DLD1 (cell line): ENCODE measurements at regions not wholly inside any gene's neighbourhood (a gene's known extent, or its start where the extent isn't known, plus 50 kb on each side); places are given as distances from the start of the nearest gene placed in this dataset.

Experiments used
- in situ Hi-C: cut with HindIII; loops from 2 replicates; pipeline ENCODE4 v1.10.0; 2017; ENCODE audit warnings: low sequenced_read_pairs

DNA sequence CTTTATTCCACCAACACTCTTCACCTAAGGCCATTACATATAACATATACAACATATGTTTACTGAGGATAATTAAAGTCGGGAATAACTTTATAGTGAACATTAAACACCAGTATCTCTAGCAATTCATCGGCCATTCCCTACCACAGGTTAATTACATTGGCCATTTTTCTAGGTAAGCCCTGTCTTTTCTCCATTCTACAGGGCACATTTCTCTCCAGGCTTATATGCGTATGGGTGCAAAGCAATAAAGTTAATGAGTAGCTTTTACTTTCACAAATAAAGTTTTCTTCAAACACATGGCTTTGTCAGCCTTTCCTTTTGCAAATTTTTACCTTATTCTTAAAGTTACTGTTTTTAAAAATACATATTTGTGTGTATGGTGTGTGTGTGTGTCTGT is 111.9 kb upstream of the IQCM start:
- in situ Hi-C loops, result no loop called here

GRCh38 chr4:149928507-149928906 is 112.9 kb upstream of the IQCM start:
- in situ Hi-C loops, result no loop called here

DNA sequence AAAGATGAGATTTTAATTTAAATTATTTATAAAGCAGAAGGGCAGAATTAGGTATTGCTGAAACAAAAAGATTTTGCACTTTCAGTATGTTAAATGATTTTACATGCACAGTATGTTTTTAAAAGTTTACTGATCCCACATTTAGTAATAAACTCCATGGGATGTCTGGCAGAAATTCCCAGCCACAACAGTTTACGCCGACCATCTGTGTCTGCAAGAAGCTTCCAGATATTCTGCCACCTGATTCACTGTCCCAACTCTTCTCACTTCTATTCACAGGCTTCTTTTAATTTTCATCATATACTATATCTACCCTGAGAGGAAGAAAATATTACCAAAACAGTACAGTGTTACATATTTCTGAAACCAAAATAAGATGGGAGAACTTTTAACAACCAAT is 115.8 kb upstream of the IQCM start:
- in situ Hi-C loops, result no loop called here

GRCh38 chr4:149932188-149932587 is 116.5 kb upstream of the IQCM start:
- in situ Hi-C loops, result no loop called here

- in situ Hi-C loops, result no loop called here
These were observed 117.5 kb upstream of the IQCM start for GRCh38 chr4:149933120-149933519.

GRCh38 chr4:149933883-149934282 is 118.2 kb upstream of the IQCM start:
- in situ Hi-C loops, result no loop called here

DNA sequence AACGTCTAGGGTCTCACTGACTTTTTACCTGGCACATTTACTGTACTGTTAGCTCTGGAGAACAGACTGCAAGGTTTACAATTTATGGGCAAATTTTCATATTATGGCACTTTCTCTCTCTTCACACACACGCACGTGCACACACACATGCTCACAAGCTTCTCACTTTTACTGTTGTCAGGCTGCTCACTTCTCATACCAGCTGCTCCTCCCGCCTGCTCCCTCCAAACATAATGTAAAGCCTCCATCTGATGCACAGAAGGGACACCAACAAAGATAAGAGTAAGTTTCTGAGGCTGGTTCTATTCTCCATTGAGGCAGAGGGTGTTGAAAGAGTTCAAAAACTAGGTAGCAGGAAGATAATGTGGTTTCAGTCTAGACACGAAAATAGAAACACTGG is 128.9 kb upstream of the DCLK2 start:
- in situ Hi-C loops, result no loop called here

GRCh38 chr4:149951152-149951900 is 126.9 kb upstream of the DCLK2 start:
- in situ Hi-C loops, result no loop called here

GRCh38 chr4:149952101-149952500 is 126.1 kb upstream of the DCLK2 start:
- in situ Hi-C loops, result no loop called here

- in situ Hi-C loops, result no loop called here
These were observed 125.5 kb upstream of the DCLK2 start for GRCh38 chr4:149952716-149953115.

GRCh38 chr4:149955780-149956390 is 122.4 kb upstream of the DCLK2 start:
- in situ Hi-C loops, result no loop called here

- in situ Hi-C loops, result no loop called here
These were observed 121.6 kb upstream of the DCLK2 start for GRCh38 chr4:149956678-149957077.

DNA sequence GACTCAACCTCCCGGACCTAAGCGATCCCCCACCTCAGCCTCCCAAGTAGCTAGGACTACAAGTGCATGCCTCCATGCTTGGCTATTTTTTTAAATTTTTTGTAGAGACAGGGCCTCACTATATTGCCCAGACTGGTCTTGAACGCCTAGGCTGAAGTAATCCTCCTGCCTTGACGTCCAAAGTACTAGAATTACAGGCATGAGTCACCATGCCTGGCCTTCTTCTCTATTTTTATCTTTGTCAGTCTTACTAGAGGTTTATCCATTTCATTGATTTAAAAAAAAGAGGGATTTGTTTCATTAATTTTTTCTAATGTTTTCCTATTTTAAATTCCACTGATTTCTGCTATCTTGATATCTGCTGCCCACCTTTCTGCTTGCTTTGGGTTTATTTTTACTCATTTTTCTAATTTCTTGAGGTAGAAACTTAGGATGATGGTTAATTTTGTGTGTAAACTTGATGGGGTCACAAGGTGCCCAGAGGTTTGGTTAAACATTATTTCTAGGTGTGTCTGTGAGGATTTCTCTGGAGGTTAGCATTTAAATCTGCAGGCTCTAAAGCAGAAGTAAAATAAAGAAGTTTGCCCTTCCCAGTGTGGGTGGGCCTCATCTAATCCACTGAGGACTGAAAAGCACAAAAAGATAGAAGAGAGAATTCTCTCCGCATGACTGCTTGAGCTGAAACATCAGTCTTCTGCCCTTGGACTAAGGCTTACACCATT is 116.2 kb upstream of the DCLK2 start:
- in situ Hi-C loops, result no loop called here

GRCh38 chr4:149964001-149964796 is 114.0 kb upstream of the DCLK2 start:
- in situ Hi-C loops, result no loop called here

- in situ Hi-C loops, result no loop called here
These were observed 113.0 kb upstream of the DCLK2 start for GRCh38 chr4:149965206-149965605.

- in situ Hi-C loops, result no loop called here
These were observed 105.8 kb upstream of the DCLK2 start for GRCh38 chr4:149972407-149972806.

- in situ Hi-C loops, result no loop called here
These were observed 105.1 kb upstream of the DCLK2 start for GRCh38 chr4:149973181-149973580.

- in situ Hi-C loops, result loop anchor here (25.0 kb wide), 1 partner anchor 237 kb away; no protein-coding TSS in a partner anchor
These were observed 103.1 kb upstream of the DCLK2 start for GRCh38 chr4:149975172-149975571.

- in situ Hi-C loops, result loop anchor here (25.0 kb wide), 1 partner anchor 232 kb away; no protein-coding TSS in a partner anchor
These were observed 98.0 kb upstream of the DCLK2 start for GRCh38 chr4:149980121-149980682.

DNA sequence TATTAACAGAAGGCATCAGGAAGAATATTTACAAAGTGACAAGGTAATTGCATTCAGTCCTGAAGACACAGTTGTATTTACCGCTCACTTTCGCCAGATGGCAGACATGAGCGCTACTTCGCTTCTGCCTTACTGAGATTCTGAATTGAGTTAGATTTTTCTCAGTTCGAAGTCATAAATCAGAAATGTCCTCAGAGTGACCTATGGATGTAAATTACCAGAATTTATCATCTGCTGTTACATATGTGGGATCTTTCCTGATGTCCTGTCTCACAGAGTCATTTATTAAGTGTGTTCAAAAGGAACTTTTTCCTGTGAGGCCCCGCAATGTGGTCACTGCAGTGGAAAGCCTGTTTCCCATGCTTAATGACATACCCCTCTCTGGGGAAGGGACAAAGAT is 97.3 kb upstream of the DCLK2 start:
- in situ Hi-C loops, result loop anchor here (25.0 kb wide), 1 partner anchor 231 kb away; no protein-coding TSS in a partner anchor

DNA sequence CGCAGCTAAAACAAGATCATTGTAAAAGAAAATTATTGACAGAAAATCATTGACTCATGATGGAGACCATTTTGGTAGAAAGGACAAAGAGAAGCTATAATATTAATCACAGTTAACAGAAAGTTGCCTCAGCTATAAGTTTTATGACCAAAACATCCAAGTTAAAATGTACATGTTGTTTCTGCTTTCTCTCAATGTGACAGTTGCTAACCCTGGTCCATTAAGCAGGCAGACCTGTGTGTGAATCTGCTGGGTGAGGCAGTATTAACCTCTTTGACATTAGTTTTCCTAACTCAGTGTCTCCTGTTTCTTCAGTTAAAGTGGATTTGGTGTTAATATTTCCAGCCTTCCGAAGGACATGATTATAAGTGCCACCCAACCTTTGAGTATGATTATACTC is 94.8 kb upstream of the DCLK2 start:
- in situ Hi-C loops, result loop anchor here (25.0 kb wide), 1 partner anchor 229 kb away; no protein-coding TSS in a partner anchor
